ENCODE measurements at regions not wholly inside any gene's neighbourhood (a gene's known extent, or its start where the extent isn't known, plus 50 kb on each side); places are given as distances from the start of the nearest gene placed in this dataset.

- no peak for TF ChIP-seq CTCF (IDR thresholded peaks at IDR 0.05; ENCODE audit: low read depth, low read length)
- no peak for TF ChIP-seq POLR2A (IDR thresholded peaks at IDR 0.05; ENCODE audit: extremely low read depth, insufficient read length)
These were observed 182.1 kb upstream of the DIAPH2 start for GRCh38 chrX:96502507-96502906.
